NCI-H146 treated with DMSO at 0.1 percent for 48 hours (cell line): ENCODE measurements at regions not wholly inside any gene's neighbourhood (a gene's known extent, or its start where the extent isn't known, plus 50 kb on each side); places are given as distances from the start of the nearest gene placed in this dataset.

ENCODE experiments used
- DNase-seq: peaks from one replicate; lab custom pipeline; 2025; ENCODE audit not compliant: unreplicated experiment; lab: John Stamatoyannopoulos, UW

DNA sequence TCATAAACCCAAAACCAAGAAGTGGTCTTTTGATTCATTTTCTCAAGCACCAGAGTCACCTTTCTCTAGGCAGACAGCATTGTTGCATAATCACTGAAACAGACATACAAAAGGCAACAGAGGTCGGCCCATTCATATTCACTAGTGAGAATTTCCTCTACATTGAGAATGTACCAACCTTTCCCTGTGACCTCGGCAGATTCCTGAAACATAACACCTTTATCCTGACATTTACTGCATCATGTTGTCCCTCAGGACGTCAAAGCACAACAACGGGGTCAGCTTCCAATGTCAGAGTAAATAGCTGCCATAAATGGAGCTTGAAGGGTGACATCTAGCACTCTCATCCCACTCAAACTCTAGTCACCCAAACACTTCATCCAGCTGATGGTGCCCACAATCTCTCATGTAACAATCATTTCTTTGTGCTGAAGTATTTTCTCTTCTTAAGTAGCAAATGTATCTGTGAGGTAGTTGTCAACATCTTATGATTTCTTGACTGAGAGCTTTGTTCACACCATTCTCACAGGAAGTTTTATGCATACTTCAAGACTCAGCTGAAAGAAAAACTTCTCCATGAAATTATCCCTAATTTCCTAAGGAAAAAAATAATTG, 802.6 kb upstream of the CHAC2 start:
- no peak for DNase-seq

DNA sequence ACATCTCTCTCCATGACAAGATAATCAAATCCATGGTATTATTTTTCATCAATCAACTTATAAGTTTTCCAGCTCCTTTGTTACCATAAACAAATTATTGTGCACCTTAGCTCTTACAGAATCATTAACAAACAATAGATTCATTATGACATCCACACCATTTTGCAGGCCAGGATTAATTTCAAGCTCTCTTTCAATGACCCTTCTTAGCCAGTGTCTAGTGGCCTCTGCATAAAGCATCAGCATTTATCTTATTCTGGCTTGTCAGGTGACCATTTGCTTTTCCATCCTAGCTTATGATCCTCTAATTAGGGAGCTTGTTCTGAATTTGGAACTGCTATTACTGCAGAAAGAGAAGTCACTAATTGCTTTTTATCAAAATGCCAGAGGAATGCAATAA, 806.2 kb upstream of the CHAC2 start:
- DNase-seq, result no peak

DNA sequence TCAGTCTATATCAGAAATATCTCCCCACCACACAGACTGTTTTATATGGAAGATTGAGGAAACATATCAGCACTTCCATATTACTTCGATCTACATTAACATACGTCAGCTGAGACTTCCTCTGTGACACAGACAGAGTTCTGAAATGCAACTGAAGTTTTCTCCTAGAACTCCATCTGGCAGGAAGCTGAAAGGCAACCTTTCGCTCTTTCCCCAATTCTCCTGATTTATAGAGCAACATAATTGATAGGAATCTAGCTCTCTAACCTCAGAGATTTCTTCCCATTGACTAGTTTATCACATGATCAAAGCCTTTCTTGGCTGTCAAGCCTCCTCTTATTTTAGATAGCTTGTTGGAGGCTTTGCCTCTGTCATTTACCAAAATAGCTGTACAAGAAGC, 806.7 kb upstream of the CHAC2 start:
- no peak for DNase-seq

DNA sequence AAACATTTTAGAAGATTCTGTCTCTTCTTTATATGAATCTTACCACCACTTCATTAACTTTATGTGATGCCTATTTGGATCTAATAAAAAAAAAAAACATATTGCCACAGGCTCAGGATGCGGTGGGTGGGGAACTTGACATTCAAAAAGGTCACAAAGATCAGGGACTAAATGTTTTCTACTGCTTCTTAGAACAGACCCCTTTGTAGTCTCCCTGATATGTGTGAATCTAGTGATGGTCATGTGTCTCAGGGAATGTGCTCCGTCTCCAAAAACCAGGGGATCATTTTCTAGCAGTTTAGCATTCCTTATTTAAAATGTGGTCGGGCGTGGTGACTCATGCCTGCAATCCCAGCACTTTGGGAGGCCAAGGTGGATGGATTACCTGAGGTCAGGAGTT, 807.8 kb upstream of the CHAC2 start:
- DNase-seq, result no peak

DNA sequence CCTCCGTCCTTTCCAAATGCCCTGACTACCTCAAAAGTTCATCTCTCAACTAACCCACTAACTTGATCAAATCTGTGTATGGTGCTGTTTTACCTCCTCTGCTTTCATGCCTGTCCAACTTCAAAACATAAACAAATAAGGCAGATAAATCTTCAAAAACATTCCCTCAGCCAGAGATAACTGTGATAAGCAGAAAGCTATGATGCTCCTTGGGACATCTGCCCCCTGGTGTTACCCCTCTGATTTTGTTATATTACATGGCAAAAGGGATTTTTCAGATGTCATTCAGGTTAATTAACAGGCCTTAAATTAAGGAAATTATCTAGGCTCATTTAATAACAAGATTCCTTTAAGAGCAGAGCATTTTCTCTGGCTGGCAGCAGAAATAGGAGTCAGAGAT, 810.8 kb upstream of the CHAC2 start:
- no peak for DNase-seq

DNA sequence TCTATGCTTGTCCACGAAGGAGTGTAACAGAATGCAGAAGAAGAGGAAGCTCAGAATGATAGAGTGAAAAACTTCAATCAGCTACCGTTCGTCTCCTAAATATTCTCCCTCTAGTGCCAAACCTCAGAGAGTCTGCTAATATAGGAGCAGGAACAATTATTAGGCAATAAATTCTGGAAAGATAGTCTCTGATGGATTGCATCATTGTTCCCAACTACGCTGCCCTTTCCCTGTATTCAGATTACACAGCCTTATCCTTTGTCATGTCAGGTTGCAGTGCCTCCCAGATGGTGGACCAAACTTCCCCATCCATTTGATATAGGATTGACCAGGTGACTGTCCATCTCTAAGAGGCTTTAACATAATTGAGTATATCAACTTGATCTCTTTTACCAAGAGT, 811.5 kb upstream of the CHAC2 start:
- DNase-seq, result no peak

DNA sequence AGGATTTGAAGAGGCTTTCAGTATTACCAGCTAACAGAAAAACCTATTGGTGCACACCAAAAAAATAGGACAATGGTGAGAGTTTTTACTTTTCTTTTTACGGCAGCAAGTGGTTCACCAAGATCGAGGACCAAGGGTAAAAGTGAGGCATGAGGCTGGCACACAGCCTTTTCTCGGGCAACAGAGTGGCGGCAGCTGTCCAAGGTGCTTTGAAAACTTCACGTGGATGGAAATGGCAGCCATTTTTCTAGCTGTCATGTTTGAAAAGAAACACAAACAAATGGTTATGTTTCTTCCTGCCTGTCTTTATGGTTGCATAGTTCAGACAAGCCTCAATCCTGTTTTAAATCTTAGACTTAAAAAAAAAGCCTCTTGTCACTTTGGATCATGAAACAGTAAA, 812.5 kb upstream of the CHAC2 start:
- no peak for DNase-seq

DNA sequence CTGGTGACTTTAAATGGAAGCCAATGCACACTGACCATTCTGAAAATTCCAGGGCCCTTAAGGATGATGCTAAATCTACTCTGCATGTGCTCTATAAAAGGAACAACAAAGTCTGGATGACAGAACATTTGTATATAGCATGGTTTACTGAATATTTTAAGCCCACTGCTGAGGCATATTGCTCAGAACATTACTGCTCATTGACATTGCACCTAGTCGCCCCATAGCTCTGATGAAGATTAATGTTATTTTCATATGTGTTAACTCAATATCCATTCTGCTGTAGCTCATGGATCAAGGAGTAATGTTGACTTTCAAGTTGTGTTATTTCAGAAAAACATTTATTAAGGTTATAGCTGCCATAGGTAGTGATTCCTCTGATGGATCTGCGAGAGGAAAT, 827.5 kb upstream of the CHAC2 start:
- DNase-seq, result no peak

DNA sequence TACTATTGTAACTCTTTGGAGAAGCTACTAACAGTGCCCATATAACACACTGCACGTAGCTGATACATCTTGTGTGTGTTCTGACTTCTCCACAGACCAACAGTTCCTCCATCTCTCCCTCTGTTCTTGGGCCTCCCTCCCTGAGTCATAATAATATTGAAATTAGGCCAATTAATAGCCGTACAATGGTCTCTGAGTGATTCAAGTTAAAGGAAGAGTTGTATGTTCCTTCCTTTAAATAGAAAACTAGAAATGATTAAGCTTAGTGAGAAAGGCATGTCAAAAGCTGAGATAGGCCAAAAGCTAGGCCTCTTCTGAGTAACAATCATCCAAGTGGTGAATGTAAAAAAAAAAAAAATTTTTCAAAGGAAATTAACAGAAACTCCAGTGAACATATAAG, 828.4 kb upstream of the CHAC2 start:
- no peak for DNase-seq

DNA sequence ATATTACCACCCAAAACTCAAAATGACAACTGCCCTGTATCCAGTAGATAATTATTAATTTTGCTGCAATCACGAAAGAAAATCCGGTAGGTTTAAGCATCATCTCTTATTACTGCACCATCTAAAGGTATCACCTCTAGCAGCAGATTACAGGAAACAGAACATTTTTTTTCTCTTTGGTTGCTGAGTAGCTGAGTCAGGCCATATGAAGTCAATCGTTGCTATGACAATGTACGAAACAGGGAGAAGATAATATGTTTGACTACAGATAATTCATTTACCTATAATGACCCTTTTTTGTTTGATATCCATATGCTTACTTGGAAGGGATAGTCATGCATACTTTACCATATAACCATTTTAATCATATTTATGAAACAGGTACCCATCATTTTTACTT, 831.6 kb upstream of the CHAC2 start:
- no peak for DNase-seq

DNA sequence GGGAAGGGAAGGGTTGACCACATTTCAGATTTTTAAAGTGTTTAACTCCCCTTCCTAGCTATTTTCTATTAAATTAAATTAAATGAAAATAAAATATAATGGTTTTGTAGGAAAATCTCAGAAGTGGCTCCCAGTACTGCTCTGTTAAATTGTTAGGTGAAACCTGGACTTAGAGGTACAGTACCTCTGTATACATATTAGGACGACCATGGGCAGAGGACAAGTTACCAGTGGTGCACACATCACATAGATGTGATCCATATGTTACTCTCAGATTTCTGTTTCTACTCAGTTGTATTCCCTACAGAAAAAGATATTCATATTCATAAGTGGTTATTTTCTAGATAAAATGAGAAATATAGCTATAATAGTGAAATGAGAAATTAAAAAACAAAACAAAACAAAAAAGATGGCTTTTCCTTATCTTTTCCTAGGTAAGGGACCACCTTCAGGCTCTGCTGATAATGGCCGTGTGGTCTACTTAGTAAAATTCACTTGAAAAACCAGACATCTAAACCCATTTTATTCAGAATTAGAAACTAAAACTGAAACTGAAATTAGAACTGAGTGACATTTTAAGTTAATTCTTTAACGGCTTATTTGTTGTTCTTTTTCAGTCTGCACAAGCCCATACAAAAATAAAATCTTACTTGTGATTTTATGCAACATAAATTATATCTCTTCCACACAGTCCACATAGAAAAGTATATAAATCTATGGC, 832.5 kb upstream of the CHAC2 start:
- DNase-seq, result no peak

DNA sequence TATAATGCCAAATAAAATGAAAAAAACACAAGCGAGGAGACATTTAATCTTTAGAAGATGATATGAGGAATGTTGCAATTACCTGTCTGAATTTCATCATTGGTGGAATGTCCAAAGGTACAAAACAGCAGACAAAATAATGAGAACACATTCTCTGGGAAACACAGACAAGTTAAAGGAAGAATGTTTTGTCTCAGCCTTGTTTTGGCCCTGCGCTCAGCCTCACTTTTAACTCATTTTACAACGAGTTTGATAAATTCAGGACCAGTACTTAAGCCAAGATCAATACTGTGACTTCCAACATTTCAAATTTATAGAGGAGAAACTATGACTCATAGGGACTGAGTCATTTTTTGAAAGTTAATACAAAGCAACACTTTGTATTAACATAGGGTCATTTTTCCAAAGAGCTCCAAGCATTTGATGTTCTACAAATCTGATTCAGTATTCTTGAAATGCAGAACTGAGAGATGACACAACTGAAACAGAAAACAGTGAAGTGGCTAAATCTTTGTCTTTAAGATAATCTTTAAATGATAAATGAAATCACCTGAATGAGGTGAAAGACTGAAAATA, 833.2 kb upstream of the CHAC2 start:
- DNase-seq, result no peak

DNA sequence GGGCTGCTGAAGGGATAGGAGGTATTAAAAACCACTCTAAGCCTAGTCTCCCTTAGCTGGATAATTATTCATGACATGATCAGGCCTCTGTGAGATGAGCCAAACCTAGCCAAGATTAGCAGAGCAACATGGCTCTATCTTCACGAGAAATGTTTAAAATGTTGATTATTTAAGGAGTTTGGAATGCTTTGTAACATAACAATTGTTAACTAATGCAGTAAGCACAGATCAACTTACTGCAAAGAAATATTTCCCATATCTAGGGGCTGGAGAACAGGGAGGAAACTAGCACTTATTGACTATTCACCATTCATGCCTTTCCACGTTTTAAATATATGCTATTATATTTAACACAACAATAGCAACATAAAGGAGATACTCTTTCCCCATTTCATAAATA, 833.7 kb upstream of the CHAC2 start:
- DNase-seq, result no peak

DNA sequence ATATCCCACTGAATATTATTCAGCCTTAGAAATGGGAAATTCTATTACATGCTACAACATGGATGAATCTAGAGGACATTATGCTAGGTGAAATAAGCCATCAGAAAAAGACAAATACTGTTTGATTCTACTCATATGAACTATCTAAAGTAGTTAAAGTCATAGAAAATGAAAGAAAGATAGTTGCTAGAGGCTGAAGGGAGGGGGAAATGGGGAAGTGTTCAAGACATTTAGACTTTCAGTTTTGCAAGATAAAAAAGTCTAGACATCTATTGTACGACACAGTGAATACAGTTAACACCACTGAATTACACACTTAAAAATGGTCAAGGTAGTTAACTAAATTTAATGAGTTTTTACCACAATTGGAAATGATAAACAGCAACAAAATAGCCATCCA, 835.9 kb upstream of the CHAC2 start:
- no peak for DNase-seq

DNA sequence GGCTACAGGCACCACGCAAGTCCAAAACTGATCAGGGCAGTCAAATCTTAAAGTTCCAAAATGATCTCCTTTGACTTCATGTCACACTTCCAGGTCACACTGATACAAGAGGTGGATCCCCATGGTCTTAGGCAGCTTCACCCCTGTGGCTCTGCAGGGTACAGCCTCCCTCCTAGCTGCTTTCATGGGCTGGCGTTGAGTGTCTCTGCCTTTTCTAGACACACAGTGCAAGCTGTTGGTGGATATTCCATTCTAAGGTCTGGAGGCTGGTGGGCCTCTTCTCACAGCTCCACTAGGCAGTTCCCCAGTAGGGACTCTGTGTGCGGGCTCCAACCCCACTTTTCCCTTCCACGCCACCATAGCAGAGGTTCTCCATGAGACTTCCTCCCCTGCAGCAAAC, 838.2 kb upstream of the CHAC2 start:
- no peak for DNase-seq

DNA sequence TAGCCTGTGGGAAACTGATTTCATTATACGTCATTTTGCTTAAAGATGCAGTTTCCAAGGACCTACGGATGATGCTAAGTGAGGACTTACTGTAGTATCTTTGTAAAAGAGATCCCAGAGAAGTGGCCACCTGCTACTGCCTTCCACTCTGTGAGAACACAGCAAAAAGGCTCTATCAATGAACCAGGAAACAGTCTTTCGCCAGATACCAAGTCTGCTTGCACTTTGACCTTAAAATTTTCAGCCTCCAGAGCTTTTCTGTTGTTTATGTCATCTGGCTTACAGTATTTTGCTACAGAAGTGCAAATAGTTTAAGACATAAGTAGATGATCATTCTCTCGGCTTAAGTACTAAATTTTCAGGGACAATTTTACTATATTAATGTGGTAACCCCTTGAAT, 847.9 kb upstream of the CHAC2 start:
- DNase-seq, result no peak

DNA sequence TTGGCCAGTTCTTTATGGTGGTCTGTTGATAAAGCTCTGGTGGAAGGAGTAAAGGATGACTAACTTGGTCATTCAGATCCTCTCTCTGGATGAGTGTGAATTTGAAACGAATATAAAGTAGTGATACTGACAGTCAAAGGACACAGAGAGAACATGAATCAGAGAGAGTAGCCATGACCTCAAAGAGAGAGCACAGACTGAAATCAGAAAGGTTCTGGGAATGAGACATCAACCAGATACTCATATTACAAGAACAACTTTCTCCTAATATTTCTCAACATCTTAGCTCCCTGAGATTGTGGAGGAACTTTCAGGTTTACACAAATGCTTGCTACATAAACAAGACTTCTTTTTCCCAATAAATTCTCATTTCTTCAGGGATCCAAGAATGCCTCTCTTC, 849.1 kb upstream of the CHAC2 start:
- DNase-seq, result no peak

DNA sequence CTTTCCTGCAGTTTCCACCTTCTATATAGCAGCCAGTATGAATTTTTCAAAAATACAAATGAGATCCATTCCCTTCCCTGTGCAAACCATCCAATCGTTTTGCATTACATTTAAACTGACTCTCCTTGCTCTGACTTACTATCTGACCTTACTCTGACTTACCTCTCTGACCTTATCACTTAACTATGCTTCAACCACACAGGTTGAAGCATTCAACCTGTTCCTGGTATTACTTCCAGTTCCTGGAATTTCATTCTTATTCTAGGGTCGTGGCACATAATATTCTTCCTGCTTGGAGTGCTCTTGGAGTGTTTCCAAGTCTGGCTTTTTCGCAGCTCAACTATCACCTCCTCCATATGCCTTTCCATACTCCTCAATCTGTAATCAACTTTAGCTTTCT, 850.6 kb upstream of the CHAC2 start:
- no peak for DNase-seq

DNA sequence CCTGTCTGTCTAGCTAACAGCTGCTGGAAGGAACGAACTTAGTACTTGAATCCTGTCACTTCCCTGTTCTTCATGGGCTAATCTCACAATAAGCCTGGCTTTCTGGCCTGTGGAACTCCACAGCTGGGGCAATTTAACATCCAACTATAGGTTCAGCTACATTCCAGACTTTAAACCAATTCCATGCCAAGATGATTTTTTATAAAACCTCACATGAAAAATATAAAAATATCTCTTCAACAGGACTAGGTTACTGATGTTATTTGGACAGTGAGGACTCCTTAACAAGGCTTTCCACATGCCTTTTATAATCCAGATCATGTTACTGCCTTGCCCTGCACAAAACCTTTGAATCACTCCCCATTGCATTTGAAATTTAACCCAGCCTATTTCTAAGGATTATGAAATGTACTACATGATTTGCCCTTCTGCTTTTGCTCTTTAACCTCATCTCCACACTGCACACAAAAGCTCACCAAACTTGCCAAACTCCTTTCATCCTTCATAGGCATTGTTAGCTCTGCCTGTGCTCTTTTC, 863.2 kb upstream of the CHAC2 start:
- no peak for DNase-seq

DNA sequence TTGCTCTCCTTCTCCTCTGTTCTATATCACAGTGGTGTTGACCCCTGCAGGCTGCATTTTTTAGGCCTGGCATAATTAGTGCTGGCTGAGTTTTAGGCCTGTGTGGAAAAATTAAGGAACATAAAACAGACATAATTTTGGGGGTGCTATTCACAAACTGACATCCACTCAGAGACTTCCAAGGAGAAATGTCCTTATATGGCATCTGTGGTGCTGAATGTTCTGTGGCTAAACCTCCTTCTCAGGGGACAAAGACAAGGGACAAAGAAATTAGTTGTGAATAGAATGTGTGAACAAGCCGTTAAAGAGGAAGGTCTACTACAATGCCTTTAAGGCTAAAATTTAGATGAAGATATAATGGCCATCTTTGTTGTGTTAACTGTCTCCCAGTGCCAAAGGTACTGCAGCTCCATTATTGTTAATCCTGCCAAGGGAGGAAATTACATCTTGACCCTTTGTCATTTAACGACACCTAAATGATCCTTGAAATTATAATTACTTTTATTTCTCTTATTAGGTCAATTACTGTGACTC, 870.0 kb upstream of the CHAC2 start:
- no peak for DNase-seq

DNA sequence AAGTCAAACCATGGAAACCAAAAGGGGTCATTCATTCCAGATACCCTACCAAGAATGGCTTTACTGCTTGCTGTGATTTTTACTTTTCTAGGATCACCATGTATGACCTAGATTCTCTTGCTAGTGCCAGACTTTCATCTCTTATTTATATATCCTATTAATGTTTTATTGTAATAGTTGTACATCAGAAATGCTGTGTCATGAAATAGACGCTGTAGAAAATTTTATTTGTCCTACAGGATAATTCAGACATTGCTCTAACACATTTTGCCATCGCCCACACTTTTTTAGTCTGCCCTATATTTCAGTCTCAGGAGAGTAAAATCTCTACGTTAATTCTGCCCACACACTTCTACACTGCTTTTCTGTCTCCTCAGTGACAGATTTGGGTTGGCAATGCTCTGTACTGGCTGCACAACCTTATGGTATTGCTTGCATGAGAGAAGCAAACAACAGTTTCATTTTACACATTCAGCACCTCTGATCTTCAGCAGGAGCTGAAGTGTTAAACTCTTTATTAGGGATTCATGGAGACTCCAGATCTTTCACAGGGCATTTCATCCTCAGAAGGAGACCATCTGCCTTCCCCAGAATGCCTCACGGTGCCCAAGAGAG, 871.8 kb upstream of the CHAC2 start:
- no peak for DNase-seq

DNA sequence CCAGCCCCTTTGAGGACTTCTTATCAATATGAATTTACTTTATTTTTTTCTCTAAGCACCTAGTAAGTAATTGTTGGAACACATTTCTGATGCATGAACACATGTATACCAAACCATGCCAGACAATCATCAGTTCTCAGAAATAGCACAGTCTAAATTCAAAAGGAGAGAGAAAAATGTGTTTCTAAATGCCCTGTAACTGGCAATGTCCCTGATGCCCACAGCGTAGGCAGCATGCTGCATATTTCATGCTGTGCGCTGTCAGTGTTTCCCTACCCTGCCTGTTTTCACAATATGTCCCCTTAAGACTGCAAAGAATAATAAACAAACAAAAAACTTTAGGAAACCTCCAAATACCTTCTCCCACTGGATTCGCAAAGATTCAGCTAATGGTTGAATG, 881.0 kb upstream of the CHAC2 start:
- no peak for DNase-seq
